GM18868 (cell line): ENCODE measurements at regions not wholly inside any gene's neighbourhood (a gene's known extent, or its start where the extent isn't known, plus 50 kb on each side); places are given as distances from the start of the nearest gene placed in this dataset.

Source experiments
- ATAC-seq: cut with Tn5 transposase; IDR thresholded peaks from one replicate; pipeline ENCODE4 v1.9.1; 2021; ENCODE audit warnings: mild to moderate bottlenecking, moderate library complexity; ENCODE audit not compliant: unreplicated experiment

- no peak for ATAC-seq
Observed at GRCh38 chr3:170753421-170754310, 116.3 kb downstream of the RPL22L1 start.

- ATAC-seq: no peak
Observed at GRCh38 chr3:170752571-170753155, 117.3 kb downstream of the RPL22L1 start.

GRCh38 chr3:170751899-170752293 is 118.1 kb downstream of the RPL22L1 start:
- no peak for ATAC-seq

DNA sequence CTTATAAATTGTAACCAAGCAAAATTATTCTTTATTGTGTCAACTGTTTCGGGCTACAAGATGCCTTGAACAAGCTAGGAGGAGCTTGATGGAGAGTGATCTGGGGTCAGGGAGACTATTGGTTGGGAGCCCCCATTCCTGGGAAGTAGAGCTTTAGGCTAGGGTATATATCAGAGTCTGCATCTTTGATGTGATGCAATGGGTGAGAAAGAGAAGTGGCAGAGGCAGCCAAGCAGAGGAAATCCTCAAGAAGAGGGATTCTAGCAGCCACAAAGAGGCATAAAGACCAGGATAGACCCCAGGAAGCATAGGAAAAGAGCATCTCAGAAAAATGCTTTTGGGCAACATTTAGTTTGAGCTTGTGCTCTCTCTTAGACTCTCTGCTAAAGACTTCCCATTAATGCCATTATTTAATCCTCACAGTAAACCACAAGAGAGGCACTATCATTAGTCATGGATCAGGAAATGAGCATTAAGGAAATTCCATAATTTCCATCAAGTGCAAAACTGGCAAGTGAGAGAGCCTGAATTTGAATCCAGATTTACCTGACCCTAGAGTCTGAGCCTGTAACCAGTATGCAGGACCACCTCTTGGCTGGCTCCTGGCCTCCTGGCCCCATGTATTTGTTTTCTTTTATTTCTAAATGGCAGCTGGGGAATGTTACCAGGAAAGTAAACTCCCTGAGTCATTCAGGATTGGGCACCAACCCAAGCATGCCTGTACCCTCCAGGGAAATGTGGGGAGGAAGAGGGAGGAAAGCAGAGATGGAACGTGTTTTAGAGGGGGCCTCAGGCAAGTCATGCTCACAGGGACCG is 118.7 kb downstream of the RPL22L1 start:
- ATAC-seq: no peak

DNA sequence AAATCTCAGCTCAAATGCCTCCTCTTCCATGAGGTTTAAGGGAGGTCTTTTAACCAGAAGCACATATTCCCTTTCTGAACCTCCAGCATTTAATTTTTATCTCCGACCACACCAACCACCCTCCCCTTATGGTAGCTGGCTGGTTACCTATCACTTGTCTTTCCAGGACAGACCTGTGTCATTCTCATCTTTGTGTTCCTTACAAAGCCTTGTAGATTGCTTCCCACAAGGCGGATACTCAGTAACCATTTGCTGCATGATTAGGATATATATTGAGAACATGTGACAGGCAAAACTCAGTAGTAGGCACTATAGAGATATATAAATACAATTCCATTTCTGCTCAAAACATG is 119.5 kb downstream of the RPL22L1 start:
- ATAC-seq: no peak

GRCh38 chr3:170749765-170750477 is 120.1 kb downstream of the RPL22L1 start:
- no peak for ATAC-seq

DNA sequence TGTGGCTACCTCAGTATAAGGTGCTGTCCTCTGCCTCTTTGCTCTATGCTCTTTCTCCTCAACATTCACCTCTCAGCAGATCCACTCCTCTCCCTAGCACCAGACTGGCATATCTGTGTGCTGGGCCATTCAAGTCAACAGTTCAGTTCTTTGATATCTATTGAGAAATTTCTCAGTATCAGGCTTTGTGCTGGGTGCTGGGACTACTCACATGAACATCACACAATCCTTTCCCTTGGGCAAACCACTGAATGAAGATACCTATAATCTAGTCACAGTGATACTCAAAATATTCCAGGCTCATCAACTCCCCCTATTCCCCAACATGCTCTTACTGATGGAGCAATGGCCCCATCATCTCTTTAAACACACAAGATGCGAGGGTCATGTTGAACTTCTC is 120.8 kb downstream of the RPL22L1 start:
- no peak for ATAC-seq

DNA sequence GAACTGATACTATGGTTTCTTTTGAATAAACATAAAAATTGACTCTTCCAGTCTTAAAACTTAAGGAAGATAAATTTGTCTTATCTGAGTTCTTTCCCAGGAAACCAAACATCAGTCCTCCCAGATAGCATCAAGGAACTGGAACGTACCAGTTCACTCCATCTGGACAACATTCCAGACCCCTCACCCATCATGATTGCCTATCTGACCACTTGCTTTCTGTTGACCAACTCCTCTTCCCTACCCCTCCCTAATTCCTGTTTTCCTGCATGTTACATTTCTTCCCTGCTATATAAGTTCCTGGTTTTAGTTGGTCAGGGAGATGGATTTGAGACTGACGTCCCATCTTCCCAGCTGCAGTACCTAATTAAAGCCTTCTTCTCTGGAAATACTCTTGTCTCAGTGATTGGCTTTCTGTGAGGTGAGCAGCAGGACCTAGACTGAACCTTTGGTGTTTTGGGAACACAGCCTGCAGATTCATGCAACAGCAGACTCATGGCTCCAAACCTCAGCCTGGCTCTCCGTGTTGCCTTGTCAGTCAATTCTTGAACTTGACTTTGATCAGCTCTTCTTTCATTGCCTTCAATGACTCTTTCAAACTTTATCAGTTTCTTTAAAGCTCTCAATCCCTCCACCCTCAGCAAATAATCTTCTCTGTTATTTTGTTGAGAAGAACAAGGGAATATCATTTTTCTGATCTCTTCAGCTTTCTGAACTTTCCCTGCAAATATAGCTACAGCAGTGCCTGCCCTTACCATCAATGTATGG is 123.6 kb downstream of the RPL22L1 start:
- ATAC-seq: no peak

DNA sequence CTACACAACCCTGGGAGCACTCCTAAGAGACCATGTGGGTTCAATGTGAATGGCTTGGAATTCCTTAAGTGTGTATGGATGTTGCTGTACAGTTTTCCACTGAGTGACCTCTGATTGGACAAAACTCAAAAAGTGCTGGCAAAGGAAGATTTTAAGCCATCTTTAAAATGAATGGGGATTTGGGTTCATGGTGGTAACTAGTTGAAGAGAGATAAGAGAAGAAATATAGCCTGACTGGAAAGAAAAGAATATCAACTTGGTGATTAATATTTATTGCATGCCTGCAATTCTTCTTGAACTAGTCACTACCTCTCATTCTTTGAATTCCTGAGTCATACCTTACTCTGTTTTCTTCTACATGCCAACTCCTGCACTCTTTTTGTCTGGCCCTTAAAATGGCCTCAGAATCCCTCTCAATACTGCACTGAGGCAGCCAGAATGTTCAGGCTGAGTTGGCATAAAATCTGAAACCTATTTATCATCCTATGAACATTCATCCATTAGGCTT is 124.7 kb downstream of the RPL22L1 start:
- ATAC-seq: no peak

DNA sequence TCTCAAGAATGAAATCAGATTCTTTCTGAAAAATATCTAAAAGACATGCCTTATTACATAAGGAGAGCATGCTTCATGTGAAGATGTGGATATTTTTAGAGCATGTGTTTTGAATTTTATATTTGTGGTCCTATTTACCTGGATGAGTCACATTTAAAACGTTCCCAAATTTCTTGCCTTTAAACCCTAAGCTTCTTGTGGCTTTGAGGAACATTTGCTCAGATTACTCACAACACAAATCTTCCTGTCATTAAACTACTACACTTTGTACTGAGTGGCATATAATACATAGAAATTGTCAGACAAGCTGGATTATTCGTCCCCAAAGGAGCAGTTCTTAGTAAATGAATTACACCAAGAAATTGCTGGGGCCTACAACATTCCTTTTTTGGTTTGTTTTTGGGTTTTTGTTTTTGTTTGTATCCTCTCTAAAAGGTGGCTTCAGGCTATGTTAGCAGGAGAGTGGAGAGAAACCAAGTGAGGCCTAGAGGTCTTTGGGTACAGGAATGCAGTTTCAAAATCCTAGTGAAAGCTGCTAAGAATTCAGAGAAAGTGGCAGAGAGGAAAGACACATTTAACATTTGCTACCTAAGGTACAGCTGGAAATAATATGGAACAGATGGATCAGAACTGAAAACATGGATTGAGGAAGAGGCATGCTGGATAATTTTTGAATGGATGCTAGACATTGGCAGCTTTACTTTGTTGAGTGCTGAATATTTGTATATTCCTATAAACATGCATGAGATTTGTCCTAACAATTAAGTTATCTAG is 128.1 kb downstream of the RPL22L1 start:
- ATAC-seq: no peak

GRCh38 chr3:170740726-170741591 is 129.0 kb downstream of the RPL22L1 start:
- ATAC-seq: no peak

DNA sequence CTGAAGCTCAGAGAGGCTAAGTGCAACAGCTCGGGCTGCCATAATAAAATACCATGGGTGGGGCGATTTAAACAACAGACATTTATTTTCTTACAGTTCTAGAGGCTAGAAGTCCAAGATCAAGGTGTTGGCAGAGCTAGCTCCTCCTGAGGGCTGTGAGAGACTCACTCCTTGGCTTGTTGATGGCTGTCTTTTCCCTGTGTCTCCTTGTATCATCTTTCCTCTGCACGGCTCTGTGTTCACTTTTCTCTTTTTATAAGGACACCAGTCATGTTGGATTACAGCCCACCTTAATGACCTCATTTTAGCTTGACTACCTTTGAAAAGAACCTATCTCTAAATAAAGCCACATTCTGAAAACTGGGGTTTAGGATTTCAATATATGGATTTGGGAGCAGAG is 129.7 kb downstream of the RPL22L1 start:
- ATAC-seq: no peak

DNA sequence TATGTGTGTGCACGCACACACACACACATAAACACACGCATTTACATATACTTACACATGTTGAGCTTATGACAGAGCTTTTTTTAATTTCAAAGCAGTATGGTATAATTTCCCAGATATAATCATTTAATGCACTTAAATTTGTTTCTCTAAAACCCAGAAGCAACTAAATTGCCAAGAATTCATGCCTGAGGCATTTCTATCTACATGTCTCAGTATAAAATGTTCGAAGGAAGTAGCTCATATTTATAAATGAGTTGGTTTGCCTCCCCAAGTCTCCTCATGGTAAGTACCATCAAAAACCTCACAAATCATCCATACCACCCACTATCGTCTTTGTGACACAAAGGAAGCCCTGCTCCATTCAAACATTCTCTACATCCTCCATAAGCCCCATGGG is 130.6 kb downstream of the RPL22L1 start:
- no peak for ATAC-seq

GRCh38 chr3:170738766-170739165 is 131.2 kb downstream of the RPL22L1 start:
- no peak for ATAC-seq

DNA sequence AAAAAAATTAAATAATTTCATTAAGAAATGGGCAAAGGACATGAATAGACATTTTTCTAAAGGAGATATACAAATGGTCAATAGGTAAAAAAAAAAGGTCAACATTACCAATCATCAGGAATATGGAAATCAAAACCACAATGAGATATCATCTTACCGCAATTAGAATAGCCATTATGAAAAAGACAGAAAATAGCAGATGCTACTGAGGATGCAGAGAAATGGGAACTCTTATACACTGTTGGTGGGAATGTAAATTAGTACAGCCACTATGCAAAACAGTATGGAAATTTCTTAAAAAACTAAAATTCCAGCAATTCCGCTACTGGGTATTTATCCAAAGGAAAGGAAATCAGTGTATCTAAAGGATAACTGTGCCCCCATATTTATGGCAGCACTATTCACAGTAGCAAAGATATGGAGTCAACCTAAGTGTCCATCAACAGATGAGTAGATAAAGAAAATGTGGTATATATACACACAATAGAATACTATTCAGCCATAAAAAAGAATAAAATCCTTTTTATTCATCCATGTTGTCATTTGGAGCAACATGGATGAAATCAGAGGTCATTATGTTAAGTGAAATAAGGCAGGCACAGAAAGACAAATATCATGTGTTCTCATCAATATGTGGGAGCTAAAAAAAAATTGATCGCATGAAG is 132.4 kb downstream of the RPL22L1 start:
- ATAC-seq: no peak

- ATAC-seq: no peak
Observed at GRCh38 chr3:170735821-170736220, 134.2 kb downstream of the RPL22L1 start.

DNA sequence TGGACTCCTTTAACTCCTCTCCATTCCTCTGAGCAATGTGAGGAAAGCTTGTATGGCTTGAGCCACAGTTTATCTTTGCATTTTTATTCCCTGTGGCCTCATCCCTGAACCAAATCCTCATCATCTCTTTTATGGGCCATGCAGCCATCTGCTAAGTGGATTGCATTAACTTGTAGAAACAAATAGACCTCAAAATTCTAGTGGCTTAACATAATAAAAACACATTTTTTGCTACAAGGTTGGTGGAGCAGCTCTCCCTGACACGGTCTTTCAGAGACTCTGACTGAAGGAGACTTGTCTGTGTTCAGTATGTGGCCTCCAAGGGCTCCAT is 135.3 kb downstream of the RPL22L1 start:
- ATAC-seq: no peak
